Neutrophil (primary cell): ENCODE measurements at regions not wholly inside any gene's neighbourhood (a gene's known extent, or its start where the extent isn't known, plus 50 kb on each side); places are given as distances from the start of the nearest gene placed in this dataset.

Experiments used
- H3K27ac ChIP-seq: fragments of 200-600 bp; sonication (generic); 2 replicates; pipeline ENCODE4 v1.5.1; 2016; ENCODE audit warnings: mild to moderate bottlenecking, moderate library complexity
- H3K27me3 ChIP-seq: fragments of 200-600 bp; sonication (generic); 2 replicates; pipeline ENCODE4 v1.6.0; 2016; ENCODE audit warnings: mild to moderate bottlenecking
- H3K36me3 ChIP-seq: fragments of 200-600 bp; sonication (generic); 2 replicates; pipeline ENCODE4 v1.5.1; 2017
- H3K4me1 ChIP-seq, 2 experiments: fragments of 200-600 bp in 1 of 2; sonication (generic) in 1 of 2; 1 replicate in 1 of 2; 2 replicates in 1 of 2; pipeline versions ENCODE4 v1.5.1 to v1.6.1; 2013 to 2016; ENCODE audit warnings: low read depth in 1 of 2, low read length in 1 of 2, mild to moderate bottlenecking in 1 of 2, moderate library complexity in 1 of 2; ENCODE audit not compliant: control insufficient read depth in 1 of 2, insufficient read depth in 1 of 2
- H3K4me3 ChIP-seq, 2 experiments: fragments of 200-600 bp in 1 of 2; sonication (generic) in 1 of 2; 1 replicate in 1 of 2; 2 replicates in 1 of 2; pipeline ENCODE4 v1.5.1; 2013 to 2016; ENCODE audit warnings: low read depth in 1 of 2, low read length in 1 of 2, mild to moderate bottlenecking in 1 of 2, moderate library complexity in 1 of 2
- H3K9me3 ChIP-seq: fragments of 200-600 bp; sonication (generic); 2 replicates; pipeline ENCODE4 v1.5.1; 2016
- CTCF ChIP-seq: fragments of 200-600 bp; sonication (generic); IDR thresholded peaks from 2 replicates; pipeline ENCODE4 v1.5.1; 2016; ENCODE audit warnings: antibody characterized with exemption

- H3K36me3 ChIP-seq, result no peaks in the 10 kb centered on the region
Measured at GRCh38 chr10:29853913-29854312, 205.5 kb downstream of the JCAD start.

GRCh38 chr10:29851241-29851640, 208.1 kb downstream of the JCAD start:
- H3K27ac ChIP-seq, result no peak overlapping the region

More at GRCh38 chr10:29853913-29854312, 205.5 kb downstream of the JCAD start:
- peaks cover 0 to 6% of the 10 kb centered on the region in 2 experiments for H3K4me1 ChIP-seq
- no peak overlapping the region for H3K27ac ChIP-seq
- TF ChIP-seq CTCF, result no peak
- H3K9me3 ChIP-seq, result no peaks in the 10 kb centered on the region
- H3K27me3 ChIP-seq, result no peaks in the 10 kb centered on the region
- no peak overlapping the region for H3K4me3 ChIP-seq

GRCh38 chr10:29850371-29850770, 209.0 kb downstream of the JCAD start:
- no peaks in the 10 kb centered on the region for H3K27me3 ChIP-seq
- no peak overlapping the region for H3K4me3 ChIP-seq
- no peaks in the 10 kb centered on the region for H3K9me3 ChIP-seq
- H3K36me3 ChIP-seq, result no peaks in the 10 kb centered on the region
- peaks cover 0 to 6% of the 10 kb centered on the region in 2 experiments for H3K4me1 ChIP-seq
- no peak overlapping the region for H3K27ac ChIP-seq
- no peak for TF ChIP-seq CTCF

More at GRCh38 chr10:29851241-29851640, 208.1 kb downstream of the JCAD start:
- peaks cover 0 to 6% of the 10 kb centered on the region in 2 experiments for H3K4me1 ChIP-seq
- H3K36me3 ChIP-seq, result no peaks in the 10 kb centered on the region
- no peaks in the 10 kb centered on the region for H3K27me3 ChIP-seq
- no peaks in the 10 kb centered on the region for H3K9me3 ChIP-seq
- no peak overlapping the region for H3K4me3 ChIP-seq
- no peak for TF ChIP-seq CTCF

GRCh38 chr10:29849886-29850285, 209.5 kb downstream of the JCAD start:
- H3K27ac ChIP-seq, result no peak overlapping the region
- no peaks in the 10 kb centered on the region for H3K36me3 ChIP-seq
- no peak for TF ChIP-seq CTCF
- no peak overlapping the region for H3K4me3 ChIP-seq
- H3K9me3 ChIP-seq, result no peaks in the 10 kb centered on the region
- H3K4me1 ChIP-seq, result peaks cover 0 to 6% of the 10 kb centered on the region in 2 experiments
- H3K27me3 ChIP-seq, result no peaks in the 10 kb centered on the region

GRCh38 chr10:29849126-29849833, 210.1 kb downstream of the JCAD start:
- Histone ChIP-seq H3K4me1 (peaks cover 0 to 6% of the 10 kb centered on the region in 2 experiments), H3K27ac (no peak overlapping the region), H3K27me3 (no peaks in the 10 kb centered on the region), H3K9me3 (no peaks in the 10 kb centered on the region), H3K36me3 (no peaks in the 10 kb centered on the region), H3K4me3 (no peak overlapping the region)
- no peak for TF ChIP-seq CTCF
